MCF 10A (cell line): ENCODE measurements at regions not wholly inside any gene's neighbourhood (a gene's known extent, or its start where the extent isn't known, plus 50 kb on each side); places are given as distances from the start of the nearest gene placed in this dataset.

ENCODE experiments used
- BruUV-seq: library from RNA; stranded (reverse); fragments of 400-500 nt; replicated peaks from 2 replicates; lab custom pipeline; 2021; lab: Mats Ljungman, UMichigan
- CTCF ChIA-PET: fragments of 300-600 bp; sonication (Branson Sonifier 250); formaldehyde crosslinking; extraction: SDS; loops from one replicate; lab custom pipeline; 2021; ENCODE audit warnings: antibody characterized with exemption, inconsistent platforms; lab: Yijun Ruan, JAX
- POLR2A ChIA-PET: fragments of 300-600, 350-650 bp; sonication (Branson Sonifier 250); formaldehyde crosslinking; extraction: SDS; loops from one replicate; lab custom pipeline; 2020; ENCODE audit warnings: antibody characterized with exemption, inconsistent platforms; lab: Yijun Ruan, JAX
- DNase-seq: peaks from one replicate; pipeline ENCODE4 v3.0.0-alpha.2; 2018; ENCODE audit not compliant: unreplicated experiment
- H3K27ac Mint-ChIP-seq: one replicate; pipeline ENCODE4 v1.8.0; 2022; ENCODE audit warnings: mild to moderate bottlenecking, low read depth, mixed read lengths; ENCODE audit not compliant: unreplicated experiment
- H3K27me3 Mint-ChIP-seq: one replicate; pipeline ENCODE4 v1.8.0; 2022; ENCODE audit warnings: mixed read lengths; ENCODE audit not compliant: insufficient read depth, unreplicated experiment
- H3K36me3 Mint-ChIP-seq: one replicate; pipeline ENCODE4 v1.8.0; 2022; ENCODE audit warnings: mild to moderate bottlenecking, moderate library complexity, mixed read lengths; ENCODE audit not compliant: insufficient read depth, unreplicated experiment
- H3K4me1 Mint-ChIP-seq: one replicate; pipeline ENCODE4 v1.8.0; 2022; ENCODE audit warnings: mixed read lengths; ENCODE audit not compliant: insufficient read depth, unreplicated experiment
- H3K4me3 Mint-ChIP-seq: one replicate; pipeline ENCODE4 v1.8.0; 2022; ENCODE audit warnings: mild to moderate bottlenecking, moderate library complexity, mixed read lengths; ENCODE audit not compliant: unreplicated experiment
- H3K9me3 Mint-ChIP-seq: one replicate; pipeline ENCODE4 v1.8.0; 2022; ENCODE audit warnings: mixed read lengths; ENCODE audit not compliant: unreplicated experiment
- intact Hi-C: fragments of 100-400 bp; cut with micrococcal nuclease; formaldehyde crosslinking; loops from 2 replicates; pipeline ENCODE4 v1.14.1; 2022
- TF ChIP-seq, protein P1 (sequence below): fragments of 200-600 bp; IDR thresholded peaks from one replicate; pipeline ENCODE4 v1.8.0; 2022; ENCODE audit warnings: antibody characterized with exemption, mild to moderate bottlenecking; ENCODE audit not compliant: unreplicated experiment

GRCh38 chrX:40423299-40423698, 157.5 kb upstream of the ATP6AP2 start:
- POLR2A ChIA-PET: no interaction called here
- peaks cover 6% of the 10 kb centered on the region for H3K36me3 Mint-ChIP-seq
- H3K4me1 Mint-ChIP-seq: no peaks in the 10 kb centered on the region
- intact Hi-C loops: no loop called here
- TF ChIP-seq, protein P1, sequence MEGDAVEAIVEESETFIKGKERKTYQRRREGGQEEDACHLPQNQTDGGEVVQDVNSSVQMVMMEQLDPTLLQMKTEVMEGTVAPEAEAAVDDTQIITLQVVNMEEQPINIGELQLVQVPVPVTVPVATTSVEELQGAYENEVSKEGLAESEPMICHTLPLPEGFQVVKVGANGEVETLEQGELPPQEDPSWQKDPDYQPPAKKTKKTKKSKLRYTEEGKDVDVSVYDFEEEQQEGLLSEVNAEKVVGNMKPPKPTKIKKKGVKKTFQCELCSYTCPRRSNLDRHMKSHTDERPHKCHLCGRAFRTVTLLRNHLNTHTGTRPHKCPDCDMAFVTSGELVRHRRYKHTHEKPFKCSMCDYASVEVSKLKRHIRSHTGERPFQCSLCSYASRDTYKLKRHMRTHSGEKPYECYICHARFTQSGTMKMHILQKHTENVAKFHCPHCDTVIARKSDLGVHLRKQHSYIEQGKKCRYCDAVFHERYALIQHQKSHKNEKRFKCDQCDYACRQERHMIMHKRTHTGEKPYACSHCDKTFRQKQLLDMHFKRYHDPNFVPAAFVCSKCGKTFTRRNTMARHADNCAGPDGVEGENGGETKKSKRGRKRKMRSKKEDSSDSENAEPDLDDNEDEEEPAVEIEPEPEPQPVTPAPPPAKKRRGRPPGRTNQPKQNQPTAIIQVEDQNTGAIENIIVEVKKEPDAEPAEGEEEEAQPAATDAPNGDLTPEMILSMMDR: no peak
- BruUV-seq: no TSS peak
- CTCF ChIA-PET: no interaction called here
- H3K9me3 Mint-ChIP-seq: peaks cover 9% of the 10 kb centered on the region
- H3K27me3 Mint-ChIP-seq: peaks cover 58% of the 10 kb centered on the region
- H3K27ac Mint-ChIP-seq: no peak overlapping the region
- peak; percentile 2 for DNase-seq
- no peak overlapping the region for H3K4me3 Mint-ChIP-seq

GRCh38 chrX:40422021-40422420, 158.7 kb upstream of the ATP6AP2 start:
- ChIA-PET CTCF (no interaction called here), POLR2A (interaction anchor here (1.0 kb wide), 1 partner anchor 19 kb away, joined by 3 read pairs; no protein-coding TSS in a partner anchor)
- Mint-ChIP-seq H3K27ac (no peak overlapping the region), H3K27me3 (peaks cover 69% of the 10 kb centered on the region), H3K4me3 (no peak overlapping the region), H3K36me3 (peaks cover 6% of the 10 kb centered on the region), H3K4me1 (no peaks in the 10 kb centered on the region), H3K9me3 (peaks cover 9% of the 10 kb centered on the region)
- intact Hi-C loops: no loop called here
- DNase-seq: no peak
- TF ChIP-seq, protein P1: no peak
- BruUV-seq: no TSS peak

- DNase-seq: no peak
- TF ChIP-seq, protein P1: no peak
- H3K4me1 Mint-ChIP-seq: no peaks in the 10 kb centered on the region
- peaks cover 9% of the 10 kb centered on the region for H3K9me3 Mint-ChIP-seq
- no peak overlapping the region for H3K4me3 Mint-ChIP-seq
- BruUV-seq: no TSS peak
- intact Hi-C loops: no loop called here
- H3K36me3 Mint-ChIP-seq: peaks cover 6% of the 10 kb centered on the region
- H3K27ac Mint-ChIP-seq: no peak overlapping the region
- POLR2A ChIA-PET: interaction anchor here (1.0 kb wide), 1 partner anchor 20 kb away, joined by 3 read pairs; no protein-coding TSS in a partner anchor
- H3K27me3 Mint-ChIP-seq: peaks cover 70% of the 10 kb centered on the region
- CTCF ChIA-PET: no interaction called here
Measured at GRCh38 chrX:40420899-40421729, 159.7 kb upstream of the ATP6AP2 start.

- TF ChIP-seq, protein P1: no peak
- Mint-ChIP-seq H3K4me3 (no peak overlapping the region), H3K27ac (no peak overlapping the region), H3K4me1 (no peaks in the 10 kb centered on the region), H3K36me3 (peaks cover 2% of the 10 kb centered on the region), H3K9me3 (no peaks in the 10 kb centered on the region), H3K27me3 (peaks cover 71% of the 10 kb centered on the region)
- POLR2A ChIA-PET: no interaction called here
- CTCF ChIA-PET: no interaction called here
- no peak for DNase-seq
- intact Hi-C loops: no loop called here
- no TSS peak for BruUV-seq
Measured at GRCh38 chrX:40418813-40419195, 162.0 kb upstream of the ATP6AP2 start.
